NCI-H1105 (cell line): ENCODE measurements at regions not wholly inside any gene's neighbourhood (a gene's known extent, or its start where the extent isn't known, plus 50 kb on each side); places are given as distances from the start of the nearest gene placed in this dataset.

Experiments used
- DNase-seq: peaks from one replicate; lab custom pipeline; 2025; lab: John Stamatoyannopoulos, UW

DNA sequence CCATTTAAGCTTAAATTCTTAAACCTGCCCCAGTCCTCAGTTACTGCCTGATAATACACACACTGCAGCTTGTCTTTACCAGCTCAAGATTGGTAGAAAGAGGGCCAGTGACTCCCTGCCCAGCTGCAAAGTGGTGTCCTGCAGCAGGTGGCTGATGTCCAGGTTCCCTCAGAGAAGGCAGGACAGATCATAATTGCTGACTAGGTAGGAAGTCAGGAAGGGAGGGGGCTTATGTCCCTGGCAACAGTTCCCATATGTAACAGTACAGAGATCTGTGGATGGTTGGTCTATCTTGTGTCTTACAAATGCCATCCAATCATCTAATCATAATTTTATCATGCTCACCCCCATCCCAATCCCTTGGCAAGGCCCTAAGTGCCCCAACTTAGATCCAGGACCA is 492.1 kb upstream of the PPP2R3A start:
- no peak for DNase-seq

DNA sequence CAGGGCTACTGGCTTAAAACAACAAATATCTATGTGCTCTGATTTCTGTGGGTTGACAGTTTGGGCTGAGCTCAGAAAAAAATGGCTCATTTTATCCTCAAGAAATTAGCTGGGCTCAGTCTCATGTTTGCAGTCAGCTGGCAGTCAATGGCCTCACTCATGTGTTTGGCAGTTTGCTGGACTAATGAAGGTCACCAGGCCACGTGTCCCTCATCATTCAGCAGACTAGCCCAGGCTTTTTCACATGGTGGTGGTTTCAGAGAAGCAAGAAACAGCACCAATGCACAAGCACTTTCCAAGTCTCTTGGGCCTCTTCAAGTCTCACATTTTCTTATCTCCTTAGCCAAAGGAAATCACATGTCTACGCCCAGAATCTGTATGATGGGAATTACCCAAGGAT is 478.3 kb upstream of the PPP2R3A start:
- DNase-seq: no peak

DNA sequence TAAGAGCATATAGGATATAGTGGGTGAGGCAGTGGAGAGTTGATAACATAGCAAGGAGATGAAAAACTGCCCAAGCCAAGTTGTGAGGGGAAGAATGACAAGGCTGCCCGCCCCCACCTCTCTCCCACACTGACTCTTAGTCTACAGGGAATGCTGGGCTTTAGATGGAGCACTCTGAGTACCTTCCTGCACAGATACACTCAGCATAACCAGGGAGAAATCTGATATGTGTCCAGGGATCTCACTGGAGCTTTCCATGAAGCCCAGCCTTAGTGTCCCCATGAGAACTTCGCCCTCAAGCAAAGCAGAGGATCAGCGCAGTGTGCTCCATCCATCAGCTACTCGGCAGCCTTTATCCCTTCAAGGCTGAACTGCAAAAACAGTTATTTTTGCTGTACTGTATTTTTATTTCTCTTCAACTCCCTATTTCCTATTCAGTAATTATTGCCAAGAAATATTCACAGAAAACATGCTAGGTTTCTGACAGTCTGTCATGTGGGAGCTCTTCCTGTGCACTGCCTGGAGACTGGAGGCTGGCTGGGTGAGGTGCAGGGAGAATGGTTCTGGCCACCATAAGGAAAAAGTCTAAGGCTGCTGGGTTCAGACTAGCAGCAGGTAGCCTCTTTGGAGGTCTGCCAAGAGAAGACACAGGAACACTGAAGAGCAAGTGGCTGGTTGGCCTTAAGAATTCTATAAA is 475.2 kb upstream of the PPP2R3A start:
- DNase-seq: no peak

DNA sequence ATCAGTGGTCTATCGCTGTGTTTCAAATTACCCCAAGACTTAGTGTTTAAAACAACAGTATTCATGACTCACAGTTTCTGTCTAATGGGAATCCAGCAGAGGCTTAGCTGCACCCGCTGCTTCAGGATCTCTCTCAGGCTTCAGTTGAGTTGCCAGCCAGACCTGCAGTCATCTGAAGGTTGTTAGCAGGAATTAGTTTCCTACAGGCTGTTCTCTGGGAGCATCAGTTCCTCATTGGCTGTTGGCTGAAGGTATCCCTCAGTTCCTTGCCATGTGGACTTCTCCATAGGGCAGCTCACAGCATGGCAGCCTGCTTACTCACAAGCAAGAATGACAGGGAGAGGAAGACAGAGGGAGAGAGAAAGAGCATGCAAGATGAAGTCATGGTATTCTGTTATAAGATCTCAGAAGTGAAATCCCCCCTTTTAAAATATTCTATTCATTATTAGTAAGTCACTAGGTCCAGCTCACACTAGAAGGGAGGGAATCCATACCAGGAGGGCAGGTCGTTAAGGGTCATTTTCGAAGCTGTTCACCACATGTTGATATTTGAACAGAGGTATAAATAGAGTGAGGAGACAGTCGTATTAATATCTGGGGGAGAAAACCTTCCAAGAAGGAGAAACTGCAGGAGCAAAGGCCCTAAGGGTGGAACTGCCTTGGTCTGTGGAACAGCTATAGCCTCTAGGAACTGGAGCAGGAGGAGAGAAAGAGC is 473.9 kb upstream of the PPP2R3A start:
- DNase-seq: no peak

DNA sequence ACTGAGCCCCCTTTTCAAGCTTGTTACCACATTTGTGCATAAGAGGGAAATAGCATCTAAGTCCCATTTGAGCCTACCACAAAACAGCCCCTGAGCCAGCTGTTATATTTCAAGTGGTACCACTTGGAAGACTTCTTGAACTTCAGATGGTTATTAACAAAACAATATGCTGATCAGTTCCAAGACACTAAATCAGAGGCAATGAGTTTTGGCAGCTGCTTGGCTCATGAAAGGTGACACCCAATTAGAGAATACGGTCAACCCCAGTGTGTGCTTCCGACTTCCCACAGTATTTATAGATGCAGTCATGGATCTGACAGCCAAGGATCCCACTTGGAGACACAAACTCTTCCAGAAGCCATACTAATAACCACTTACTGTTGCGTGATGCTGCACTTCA is 469.6 kb upstream of the PPP2R3A start:
- DNase-seq: peak; percentile 83

DNA sequence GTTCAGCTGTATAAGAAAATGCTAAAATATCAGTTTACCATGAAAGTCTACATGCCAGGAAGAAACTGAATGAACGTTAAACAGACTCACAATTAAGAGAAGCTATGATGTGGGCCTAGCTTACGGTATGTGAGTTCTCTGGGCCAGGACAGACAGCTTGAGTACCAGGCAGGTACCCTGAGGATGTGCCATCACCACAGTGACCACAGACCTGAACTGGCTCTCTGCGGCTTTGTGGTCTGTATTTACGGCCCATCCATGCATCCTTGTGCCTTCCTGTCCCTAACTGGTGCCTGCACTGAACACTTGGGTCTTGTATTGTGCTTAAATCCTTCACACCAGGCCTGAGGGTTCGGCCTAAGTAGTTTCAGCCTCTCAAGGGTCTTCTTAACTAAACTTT is 467.5 kb upstream of the PPP2R3A start:
- no peak for DNase-seq

DNA sequence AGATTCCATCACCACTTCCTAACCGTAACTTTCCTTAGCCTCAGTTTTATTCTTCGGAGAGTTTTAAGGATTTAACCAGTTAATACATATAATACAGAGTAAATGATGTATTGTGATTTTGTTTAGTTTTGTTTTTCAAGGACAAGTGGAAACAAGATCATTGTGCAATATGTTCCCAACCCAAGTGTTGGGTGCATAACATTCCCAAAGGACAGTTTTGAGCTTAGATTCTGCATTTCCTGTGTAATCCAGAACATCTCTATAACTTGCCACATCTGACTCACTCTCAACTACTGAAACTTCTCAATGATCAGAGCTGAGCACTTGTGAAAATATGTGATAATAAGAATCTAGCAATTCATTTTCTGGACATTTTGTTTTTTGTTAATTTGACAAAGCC is 466.1 kb upstream of the PPP2R3A start:
- DNase-seq: no peak

DNA sequence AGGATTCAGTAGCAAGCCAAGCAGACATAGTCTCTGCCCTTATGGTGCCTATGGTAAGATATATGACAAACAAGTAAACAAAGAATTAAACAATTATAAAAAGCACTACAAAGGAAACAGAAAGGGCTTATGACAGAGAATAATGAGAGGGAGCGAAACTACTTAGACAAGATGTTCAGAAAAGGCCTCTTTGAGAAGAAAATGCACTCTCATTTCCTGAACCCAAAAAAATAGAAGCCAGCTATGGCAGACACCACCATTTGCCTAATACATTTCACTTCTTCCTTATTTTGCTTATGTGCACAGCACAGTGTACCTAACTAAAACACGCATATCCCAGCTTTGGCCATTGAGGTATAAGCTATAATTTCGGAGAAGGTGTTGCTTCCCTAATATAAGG is 465.5 kb upstream of the PPP2R3A start:
- no peak for DNase-seq

DNA sequence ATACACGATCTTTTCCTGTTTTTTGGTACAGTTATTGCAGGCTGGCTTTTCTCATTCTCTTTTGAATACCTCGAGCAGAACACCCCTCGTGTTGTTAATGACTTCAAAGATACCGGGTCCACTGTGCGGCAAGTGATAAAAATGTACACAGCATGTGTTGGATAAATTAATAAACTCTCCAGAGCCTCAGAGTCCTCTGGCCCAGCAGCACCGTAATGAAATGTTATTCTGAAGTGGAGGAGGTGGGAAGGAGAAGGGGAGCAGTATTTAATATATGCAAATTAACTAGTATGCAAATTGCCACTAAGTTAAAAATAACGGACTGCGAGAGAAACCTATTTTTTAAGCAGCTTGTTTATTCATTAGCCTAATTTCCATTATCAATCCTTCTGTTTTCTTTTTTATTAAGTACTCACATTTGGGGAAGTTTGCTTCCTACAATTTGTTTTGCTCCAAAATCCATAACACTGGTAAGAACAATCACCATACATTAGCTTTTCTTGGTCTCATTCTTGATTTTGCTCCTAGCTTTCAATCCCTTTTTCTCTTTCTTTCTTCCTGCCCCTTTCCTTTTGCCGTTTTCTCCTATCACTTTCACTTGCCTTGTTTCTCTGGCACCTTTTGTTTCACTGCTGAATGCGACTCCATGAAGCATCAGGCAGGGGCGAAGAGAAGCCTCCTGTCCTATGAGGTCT is 462.3 kb upstream of the PPP2R3A start:
- no peak for DNase-seq

DNA sequence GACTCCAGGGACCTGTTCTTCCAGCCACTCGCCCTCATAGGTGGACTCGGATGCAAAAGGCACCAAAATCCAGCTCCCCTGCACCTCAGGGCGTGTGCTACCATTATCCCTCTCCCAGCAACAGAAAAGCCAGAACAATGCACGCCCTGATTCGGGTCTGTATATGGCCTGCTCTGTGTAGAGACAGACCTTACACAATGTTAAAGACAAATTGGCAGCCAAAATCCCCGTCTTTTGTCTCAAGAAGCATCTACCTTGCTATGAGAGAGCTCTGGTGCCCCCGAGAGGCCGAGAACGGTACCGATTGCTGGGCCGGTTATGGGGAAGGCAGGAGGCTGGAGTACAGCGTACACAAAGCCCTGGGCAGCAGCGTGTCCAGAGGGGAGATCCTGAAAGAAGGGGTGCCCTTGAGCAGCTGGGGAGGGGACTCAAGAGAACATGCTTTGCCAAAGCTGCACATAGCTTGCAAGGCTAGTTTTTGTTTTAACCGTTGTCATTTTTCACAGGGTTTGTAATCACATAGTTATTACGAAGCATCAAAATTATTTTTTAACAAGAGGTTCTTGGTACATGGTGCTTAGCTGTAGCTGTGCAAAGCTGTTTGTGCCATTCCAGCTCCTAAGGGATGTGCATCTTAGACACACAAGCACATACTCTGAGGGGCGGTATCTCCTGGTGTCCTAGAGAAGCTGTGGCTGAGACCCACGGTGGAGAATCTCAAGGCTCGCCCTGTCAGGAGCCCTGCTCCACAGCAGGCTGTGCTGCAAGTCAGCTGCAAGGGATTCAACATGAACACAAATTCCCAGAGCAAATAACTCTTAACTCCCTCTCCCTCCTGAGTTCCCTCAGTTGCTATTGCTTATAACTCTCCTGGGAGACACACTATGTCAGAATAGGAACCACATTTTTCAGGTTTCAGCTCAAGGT is 461.5 kb upstream of the PPP2R3A start:
- peak; percentile 91 for DNase-seq

DNA sequence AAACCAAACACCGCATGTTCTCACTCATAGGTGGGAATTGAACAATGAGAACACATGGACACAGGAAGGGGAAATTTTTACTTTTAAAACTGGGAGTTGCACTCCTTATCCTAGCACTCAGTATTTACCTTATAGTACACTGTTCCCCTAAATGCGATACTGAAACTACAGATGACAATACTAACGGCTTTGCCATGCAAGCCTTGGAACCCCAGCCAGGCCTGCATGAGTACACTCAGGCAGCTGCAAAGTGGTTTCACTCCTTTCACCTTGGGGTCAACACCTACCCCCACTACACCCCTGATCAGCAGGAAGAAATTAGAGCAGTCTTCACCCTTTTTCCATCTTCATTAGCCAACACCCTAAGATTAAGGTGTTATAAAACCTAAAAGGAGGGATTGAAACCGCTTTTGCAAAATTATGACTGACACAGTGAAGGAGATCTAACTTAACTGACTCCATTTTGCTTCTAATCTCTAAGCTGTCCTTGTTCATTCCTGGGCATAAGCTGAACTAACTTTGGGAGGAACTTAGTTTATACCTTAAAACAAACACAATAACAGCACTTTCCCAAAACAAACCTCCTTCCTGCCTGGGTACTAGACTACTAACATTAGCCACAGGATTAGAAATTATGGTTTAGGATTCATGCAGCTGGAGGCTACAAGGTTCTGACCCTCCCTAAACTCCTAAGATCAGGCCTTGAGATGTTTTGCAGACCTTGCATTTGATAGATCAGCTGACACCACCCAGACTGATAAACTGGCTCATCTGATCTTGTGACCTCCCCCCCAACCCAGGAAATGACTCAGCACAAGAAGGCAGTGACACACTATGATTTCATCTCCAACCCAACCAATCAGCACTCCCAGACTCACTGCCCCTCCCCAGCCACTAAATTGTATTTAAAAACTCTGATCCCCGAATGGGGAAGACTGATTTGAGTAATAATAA is 452.1 kb upstream of the PPP2R3A start:
- DNase-seq: no peak

DNA sequence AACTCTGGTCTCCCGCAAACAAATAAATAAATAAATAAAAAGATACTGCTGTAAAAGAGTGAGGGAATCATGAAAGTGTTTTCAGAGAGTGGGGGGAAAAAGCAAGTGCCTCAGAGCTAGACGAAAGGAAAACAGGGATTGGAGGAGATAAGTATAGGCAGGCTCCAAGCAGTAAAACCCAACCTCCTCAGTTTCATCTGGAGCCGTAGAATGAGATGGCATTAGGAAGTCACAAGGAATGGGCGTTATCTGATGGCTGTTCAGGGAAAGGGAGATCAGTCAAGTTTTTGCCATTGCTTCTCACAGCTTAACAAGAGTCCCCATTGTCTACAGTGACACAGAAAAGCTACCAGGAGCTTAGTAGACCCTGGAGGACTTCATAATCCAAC is 451.5 kb upstream of the PPP2R3A start:
- DNase-seq: no peak

DNA sequence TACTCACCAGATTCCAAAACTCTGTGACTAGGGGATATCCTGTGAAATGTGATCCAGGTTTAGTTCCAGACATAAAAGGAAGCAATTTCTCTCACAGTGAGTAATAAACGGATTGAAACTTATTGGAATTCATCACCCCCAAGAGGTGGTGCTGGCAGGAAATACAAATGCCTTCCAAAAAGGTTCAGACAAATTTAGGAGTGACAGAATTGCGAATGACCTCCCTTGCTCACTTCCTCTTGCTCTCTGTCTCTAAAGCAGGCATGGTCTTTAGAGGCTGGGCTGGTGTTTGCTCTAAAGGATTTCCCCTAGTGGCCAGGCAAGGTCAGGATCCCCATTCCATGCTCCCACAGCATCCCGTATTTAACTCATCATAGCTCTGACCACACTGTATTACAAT is 449.4 kb upstream of the PPP2R3A start:
- no peak for DNase-seq

DNA sequence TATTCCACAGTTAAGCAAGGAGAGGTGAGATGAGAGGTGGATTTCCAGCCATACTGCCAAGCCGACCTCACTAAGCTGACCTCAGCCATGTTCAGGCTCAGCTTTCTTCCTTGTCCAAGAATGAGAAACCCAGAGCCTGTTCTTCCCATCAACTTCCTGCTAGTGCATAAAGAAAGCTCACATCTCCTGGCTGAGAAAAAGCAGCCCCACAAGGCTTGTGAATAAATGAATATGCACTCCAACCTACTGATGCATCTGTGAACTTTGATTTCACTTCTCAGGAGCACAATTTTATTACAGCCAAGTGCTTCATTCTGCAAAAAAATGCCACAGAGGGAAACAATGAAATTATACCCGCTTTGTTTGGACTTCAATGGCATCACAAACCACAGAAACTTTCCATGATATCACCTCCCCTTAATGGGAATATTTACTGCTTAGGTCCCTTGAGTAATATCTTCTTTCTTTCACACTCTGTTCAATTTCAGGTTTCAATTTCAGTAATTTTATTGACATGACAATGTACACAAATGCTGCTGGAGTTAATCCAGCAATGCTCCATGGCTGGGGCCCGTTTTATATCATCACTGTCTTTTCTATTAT is 437.0 kb upstream of the PPP2R3A start:
- peak; percentile 28 for DNase-seq

DNA sequence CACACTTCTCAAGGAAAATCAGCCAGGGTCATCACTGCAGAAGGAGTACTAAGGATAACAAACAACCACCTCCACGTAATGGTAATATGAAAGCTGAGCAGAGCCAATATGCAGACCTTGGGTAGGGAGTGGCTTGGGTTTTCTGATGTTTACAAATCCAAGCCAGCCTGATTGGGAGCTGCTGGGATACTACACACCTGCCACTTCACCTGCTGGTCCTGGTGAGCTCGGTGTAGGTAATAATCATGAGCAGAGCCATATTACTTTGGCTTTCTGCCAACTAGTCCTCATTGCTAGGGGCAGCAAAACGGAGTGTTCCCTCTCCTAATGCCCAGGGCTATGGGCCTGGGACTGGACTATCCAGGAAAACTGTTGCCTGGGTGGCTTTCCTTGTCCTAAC is 433.5 kb upstream of the PPP2R3A start:
- DNase-seq: peak; percentile 99

DNA sequence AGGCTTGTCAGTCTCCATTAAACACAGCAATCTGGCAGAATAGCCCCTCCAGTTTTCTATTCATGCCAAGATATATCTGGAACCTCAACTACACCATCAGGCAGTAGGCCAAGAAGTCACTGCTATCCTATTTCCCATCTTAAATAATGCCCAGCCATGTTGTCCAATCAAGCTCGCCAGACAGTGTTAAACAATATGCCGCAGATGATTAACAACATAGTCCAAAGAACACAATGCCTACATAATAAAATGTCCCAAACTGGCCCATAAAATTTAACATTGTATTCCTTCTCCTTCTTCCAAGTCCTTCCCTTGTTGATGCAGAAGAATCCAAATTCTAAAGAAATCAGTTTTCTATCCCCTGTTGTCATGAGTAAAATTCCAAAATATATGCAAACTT is 427.4 kb upstream of the PPP2R3A start:
- DNase-seq: no peak

DNA sequence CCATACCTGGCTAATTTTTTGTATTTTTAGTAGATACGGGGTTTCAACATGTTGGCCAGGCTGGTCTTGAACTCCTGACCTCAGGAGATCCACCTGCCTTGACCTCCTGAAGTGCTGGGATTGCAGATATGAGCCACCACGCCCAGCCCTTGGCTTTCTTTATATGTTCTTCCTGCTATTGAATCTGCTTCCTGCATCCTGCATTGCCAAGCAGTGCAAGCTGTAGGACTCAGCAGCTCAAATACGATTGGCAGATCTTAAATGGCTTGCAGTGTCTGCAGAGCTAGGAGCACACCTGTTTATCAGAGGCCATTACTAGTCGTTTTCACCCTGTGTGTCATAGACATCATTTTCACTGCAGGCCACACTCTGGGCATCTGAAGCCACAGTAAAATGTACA is 426.2 kb upstream of the PPP2R3A start:
- no peak for DNase-seq

DNA sequence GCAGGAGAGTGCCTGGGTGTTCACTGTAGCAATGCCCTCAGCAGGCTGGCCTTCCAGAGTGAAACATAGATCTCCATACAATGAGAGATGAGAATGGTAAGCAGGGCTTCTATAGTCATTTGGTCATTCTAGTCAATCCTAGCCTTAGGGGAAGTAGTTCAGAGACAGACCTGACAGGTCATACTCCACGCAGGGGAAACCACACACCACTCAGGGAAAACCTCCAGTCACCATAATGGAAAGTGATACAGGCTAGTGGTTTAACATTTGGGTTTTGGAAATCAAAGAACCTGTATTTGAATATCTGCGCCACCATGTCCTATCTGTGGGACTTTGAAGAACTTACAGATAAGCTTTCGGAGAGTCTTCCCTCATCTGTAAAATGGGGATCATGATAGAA is 425.7 kb upstream of the PPP2R3A start:
- DNase-seq: no peak

DNA sequence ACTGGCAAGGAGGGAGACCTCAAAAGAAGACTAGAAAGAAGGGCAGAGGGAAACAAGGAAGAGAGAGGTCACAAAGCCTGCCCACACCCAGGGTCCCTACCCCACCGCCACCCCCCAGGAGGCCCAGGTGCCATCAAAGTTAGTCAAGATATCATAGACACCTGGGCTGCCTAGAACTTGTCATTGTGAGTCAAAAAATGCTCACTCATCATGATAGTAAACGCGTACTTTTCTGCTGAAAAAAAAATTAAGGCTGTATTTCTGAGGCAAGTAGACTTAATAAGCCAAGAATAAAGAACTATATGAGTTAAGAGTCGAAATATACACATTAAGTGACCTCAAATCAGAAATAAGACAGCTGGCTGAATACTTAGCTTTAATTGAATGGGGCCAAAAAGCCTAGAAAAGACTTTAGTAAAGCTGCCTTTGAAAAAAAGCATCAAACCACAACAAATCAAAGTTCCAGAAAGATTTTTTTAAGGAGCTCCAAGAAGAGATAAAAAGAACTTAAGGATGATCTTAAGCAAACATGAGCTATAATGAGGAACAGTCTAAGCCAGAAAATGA is 415.5 kb upstream of the PPP2R3A start:
- no peak for DNase-seq

DNA sequence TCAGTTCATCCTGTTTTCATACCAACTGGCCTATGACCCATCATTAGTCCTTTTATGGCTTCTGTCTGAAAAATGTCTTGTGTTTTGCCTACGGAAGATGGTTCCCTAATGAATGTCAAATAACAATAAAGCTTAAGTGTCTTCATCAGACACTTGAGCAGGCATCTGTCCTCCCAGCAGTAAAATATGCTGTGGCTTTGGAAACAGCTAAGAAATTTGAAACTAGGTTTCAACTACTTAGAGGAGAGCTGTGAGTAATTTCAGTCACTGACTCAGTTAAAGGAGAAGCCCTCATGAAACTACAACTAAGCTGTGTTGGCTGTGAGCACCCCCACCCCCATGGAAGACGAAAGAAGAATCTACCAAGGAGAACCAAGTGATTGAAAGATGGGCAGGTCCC is 409.4 kb upstream of the PPP2R3A start:
- DNase-seq: no peak
